K562 (cell line): ENCODE measurements at regions not wholly inside any gene's neighbourhood (a gene's known extent, or its start where the extent isn't known, plus 50 kb on each side); places are given as distances from the start of the nearest gene placed in this dataset.

Experiments used
- ARID2 ChIP-seq: fragments of 450-650 bp; IDR thresholded peaks from 2 replicates; pipeline ENCODE4 v1.6.1; 2017; ENCODE audit warnings: antibody characterized with exemption, mild to moderate bottlenecking
- CBX3 ChIP-seq, 2 experiments: IDR thresholded peaks; 1 replicate in 1 of 2; 2 replicates in 1 of 2; pipeline ENCODE4 v1.6.1; 2012; ENCODE audit warnings: inconsistent platforms in 2 of 2, low read length in 2 of 2, borderline replicate concordance in 1 of 2, control low read depth in 1 of 2
- KAT2B ChIP-seq: IDR thresholded peaks from one replicate; pipeline ENCODE4 v1.6.1; 2012; ENCODE audit warnings: low read depth, mild to moderate bottlenecking, control low read depth, inconsistent platforms, low read length, moderate library complexity
- MTA1 ChIP-seq: fragments of 450-650 bp; IDR thresholded peaks from 2 replicates; pipeline ENCODE4 v1.6.1; 2017; ENCODE audit warnings: borderline replicate concordance
- RB1 ChIP-seq: fragments of 450-650 bp; IDR thresholded peaks from 2 replicates; pipeline ENCODE4 v1.6.1; 2017; ENCODE audit warnings: low read depth, mild to moderate bottlenecking
- SMARCB1 ChIP-seq: IDR thresholded peaks from 2 replicates; pipeline ENCODE4 v1.6.1; 2011; ENCODE audit warnings: improper control_type of control experiment, low read depth; ENCODE audit not compliant: insufficient read length
- STAT6 ChIP-seq: sonication (generic); formaldehyde crosslinking; IDR thresholded peaks from 2 replicates; pipeline ENCODE4 v1.8.1; 2023; ENCODE audit warnings: mild to moderate bottlenecking, missing genetic modification reagents
- TF ChIP-seq, protein P1 (sequence below): sonication (generic); formaldehyde crosslinking; IDR thresholded peaks from 2 replicates; pipeline ENCODE4 v1.8.1; 2023; ENCODE audit warnings: mild to moderate bottlenecking, missing genetic modification reagents

GRCh38 chr22:22710719-22711531, 66.5 kb downstream of the GGTLC2 start (continued):
- TF ChIP-seq RB1 (peak; percentile 95), ARID2 (no peak), KAT2B (no peak), STAT6 (CRISPR knock-in tag) (peak; percentile 42), MTA1 (no peak), CBX3 (IDR thresholded peaks at IDR 0.05; ENCODE audit: borderline replicate concordance in 1 of 2, low read length in 2 of 2) (0 out of 3 replicates have a peak, but pooled peaks of 1 of the 2 experiments have one; percentile 13), SMARCB1 (peak; percentile 97)
- TF ChIP-seq, protein P1, sequence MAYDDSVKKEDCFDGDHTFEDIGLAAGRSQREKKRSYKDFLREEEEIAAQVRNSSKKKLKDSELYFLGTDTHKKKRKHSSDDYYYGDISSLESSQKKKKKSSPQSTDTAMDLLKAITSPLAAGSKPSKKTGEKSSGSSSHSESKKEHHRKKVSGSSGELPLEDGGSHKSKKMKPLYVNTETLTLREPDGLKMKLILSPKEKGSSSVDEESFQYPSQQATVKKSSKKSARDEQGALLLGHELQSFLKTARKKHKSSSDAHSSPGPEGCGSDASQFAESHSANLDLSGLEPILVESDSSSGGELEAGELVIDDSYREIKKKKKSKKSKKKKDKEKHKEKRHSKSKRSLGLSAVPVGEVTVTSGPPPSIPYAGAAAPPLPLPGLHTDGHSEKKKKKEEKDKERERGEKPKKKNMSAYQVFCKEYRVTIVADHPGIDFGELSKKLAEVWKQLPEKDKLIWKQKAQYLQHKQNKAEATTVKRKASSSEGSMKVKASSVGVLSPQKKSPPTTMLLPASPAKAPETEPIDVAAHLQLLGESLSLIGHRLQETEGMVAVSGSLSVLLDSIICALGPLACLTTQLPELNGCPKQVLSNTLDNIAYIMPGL (CRISPR knock-in tag): peak; percentile 84; the same call in 1 of the 2 replicates
